T-helper 1 cell treated with Interleukin-12 subunit alpha and Interleukin-12 subunit beta and Interleukin-4 antibody, amounts not matched to agents 30 ng/mL and 1 ng/mL, for 36 hours (primary cell): ENCODE measurements at regions not wholly inside any gene's neighbourhood (a gene's known extent, or its start where the extent isn't known, plus 50 kb on each side); places are given as distances from the start of the nearest gene placed in this dataset.

Experiments used
- intact Hi-C: fragments of 100-400 bp; cut with micrococcal nuclease; formaldehyde crosslinking; loops from one replicate; pipeline ENCODE4 v1.15.1; 2024

GRCh38 chr4:169810325-169811323, 52.9 kb upstream of the HPF1 start:
- intact Hi-C loops: loop anchor here (1.0 to 5.0 kb wide), 4 partner anchors 52 to 237 kb away; partner anchors contain the start of gene MFAP3L

- intact Hi-C loops: no loop called here
Measured at GRCh38 chr4:169807934-169808509, 50.3 kb upstream of the HPF1 start.
